Esophagus squamous epithelium (tissue), 5 donors: ENCODE measurements at regions not wholly inside any gene's neighbourhood (a gene's known extent, or its start where the extent isn't known, plus 50 kb on each side); places are given as distances from the start of the nearest gene placed in this dataset.

Experiments used
- DNase-seq: peaks from one replicate; lab custom pipeline; 2025; lab: John Stamatoyannopoulos, UW
- H3K27ac ChIP-seq, 4 donors: fragments of 200-600 bp; sonication (generic); one replicate each; pipeline ENCODE4 v1.5.1; 2016 to 2019; ENCODE audit warnings: mild to moderate bottlenecking in 1 of 4
- H3K27me3 ChIP-seq, 4 donors: fragments of 200-600 bp; sonication (generic); 1 replicate in 3 of 4; 2 replicates in 1 of 4; pipeline versions ENCODE4 v1.5.1 to v1.6.0; 2017 to 2021; ENCODE audit warnings: antibody characterized with exemption in 1 of 4
- H3K36me3 ChIP-seq, 3 donors: fragments of 200-600 bp; sonication (generic); one replicate each; pipeline ENCODE4 v1.5.1; 2016 to 2019
- H3K4me1 ChIP-seq, 3 donors: fragments of 200-600 bp; sonication (generic); one replicate each; pipeline ENCODE4 v1.5.1; 2017 to 2019
- H3K4me3 ChIP-seq, 4 donors: fragments of 200-600 bp; sonication (generic); 1 replicate in 3 of 4; 2 replicates in 1 of 4; pipeline ENCODE4 v1.5.1; 2016 to 2019; ENCODE audit warnings: mild to moderate bottlenecking in 2 of 4, moderate library complexity in 1 of 4
- H3K9me3 ChIP-seq, 3 donors: fragments of 200-600 bp; sonication (generic); one replicate each; pipeline ENCODE4 v1.5.1; 2016 to 2019
- CTCF ChIP-seq, 6 experiments: fragments of 450-650 bp in 4 of 6; fragments of 200-600 bp in 2 of 6; sonication (generic) in 2 of 6; IDR thresholded peaks; one replicate each; pipeline ENCODE4 v1.5.1; 2016 to 2019; ENCODE audit warnings: antibody characterized with exemption in 6 of 6, mild to moderate bottlenecking in 4 of 6, moderate library complexity in 4 of 6
- POLR2A ChIP-seq, 4 donors: fragments of 450-650 bp; IDR thresholded peaks; one replicate each; pipeline ENCODE4 v1.6.1; 2017; ENCODE audit warnings: antibody characterized with exemption in 4 of 4, mild to moderate bottlenecking in 4 of 4, moderate library complexity in 3 of 4
- WGBS, 2 donors: methylation state at CpG; one replicate each; pipeline ENCODE4 v1.1.5; 2018; 5-methylcytosine and 5-hydroxymethylcytosine counted together
- intact Hi-C: fragments of 100-400 bp; cut with DNase I; formaldehyde crosslinking; loops from one replicate; pipeline ENCODE4 v1.15.0; 2022
- donor health status: DM: yes; HTN: yes; CAD: no.

DNA sequence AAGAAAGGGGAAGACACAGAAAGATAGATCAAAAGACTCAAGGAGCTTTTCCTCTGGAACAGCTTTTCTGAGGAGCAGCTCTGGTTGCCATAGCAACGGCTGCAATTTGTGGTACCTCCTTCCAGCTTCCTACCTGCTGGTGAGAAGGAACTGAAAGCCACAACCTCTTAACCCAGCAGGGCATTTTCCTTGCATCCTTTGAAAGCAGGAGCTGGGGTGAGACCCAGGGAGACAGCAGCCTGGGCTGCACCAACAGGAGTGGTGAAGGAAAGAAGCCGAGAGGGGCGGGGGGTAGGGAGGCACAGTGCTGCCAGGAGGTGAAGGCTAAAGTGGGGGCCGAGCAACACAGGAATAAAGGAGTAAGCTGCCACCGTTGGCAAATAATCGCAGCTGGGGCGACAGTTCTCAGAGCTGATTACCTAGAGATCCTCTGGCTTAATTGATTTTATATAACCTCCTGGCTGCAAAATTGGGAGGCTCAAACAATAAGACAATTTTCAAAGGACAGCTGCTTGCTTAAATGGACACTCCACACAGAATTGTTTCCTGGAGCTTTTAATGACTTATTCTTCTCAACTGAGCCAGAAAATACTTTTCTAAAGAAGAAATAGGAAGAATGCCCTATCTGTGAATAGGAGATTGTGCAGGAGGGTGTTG is 129.4 kb downstream of the RPAP3 start:
- H3K27me3 ChIP-seq, result peaks cover 0 to 14% (median 0%) of the 10 kb centered on the region in 4 donors
- no peak overlapping the region for H3K4me3 ChIP-seq
- peak overlapping the region in 1 of 4 donors; percentile 1 for H3K27ac ChIP-seq
- intact Hi-C loops, result no loop called here
- DNase-seq, result no peak
- H3K9me3 ChIP-seq, result no peaks in the 10 kb centered on the region
- no peaks in the 10 kb centered on the region for H3K36me3 ChIP-seq
- 33 to 34% methylated on average over 7 of the region's 7 CpGs for WGBS, 2 donors
- peaks cover 0 to 7% (median 0%) of the 10 kb centered on the region in 3 donors for H3K4me1 ChIP-seq
- TF ChIP-seq POLR2A (IDR thresholded peaks at IDR 0.05) (no peak), CTCF (IDR thresholded peaks at IDR 0.05) (no peak)

DNA sequence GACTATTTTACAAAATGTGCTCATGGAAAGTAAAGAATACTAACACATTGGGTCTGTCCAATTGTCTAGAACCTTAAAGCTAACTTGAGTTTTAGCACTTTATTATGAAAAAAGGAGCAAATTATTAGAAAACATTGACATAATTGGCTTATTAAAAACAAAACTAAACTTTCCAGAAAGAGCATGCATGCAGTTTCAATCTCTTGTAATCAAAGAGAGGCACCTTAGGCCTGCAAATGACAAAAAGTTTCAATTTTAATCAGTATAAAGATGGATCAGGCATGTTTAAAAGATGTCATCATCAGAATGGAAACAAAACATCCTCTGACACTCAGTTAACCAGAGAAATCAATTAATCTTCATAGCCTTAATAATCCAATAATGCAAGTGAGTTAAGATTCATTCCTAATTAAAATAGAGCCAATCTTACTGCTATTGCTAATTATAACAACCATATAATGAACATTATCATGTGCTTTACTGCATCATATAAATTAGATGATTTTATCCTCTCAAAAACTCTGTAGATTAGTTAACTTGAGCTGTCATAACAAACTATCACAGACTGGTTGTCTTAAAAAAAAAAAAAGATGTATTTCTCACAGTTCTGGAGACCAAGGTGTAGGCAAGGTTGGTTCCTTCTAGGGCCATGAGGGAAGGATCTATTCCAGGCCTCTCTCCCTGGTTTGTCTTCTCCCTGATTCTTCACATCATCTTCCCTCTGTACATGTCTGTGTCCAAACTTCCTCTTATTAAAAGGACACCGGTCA is 131.4 kb downstream of the RPAP3 start:
- Histone ChIP-seq H3K9me3 (no peaks in the 10 kb centered on the region), H3K36me3 (no peaks in the 10 kb centered on the region), H3K4me3 (no peak overlapping the region), H3K4me1 (peaks cover 0 to 7% (median 0%) of the 10 kb centered on the region in 3 donors), H3K27ac (no peak overlapping the region), H3K27me3 (peaks cover 0 to 14% (median 0%) of the 10 kb centered on the region in 4 donors)
- 81 to 94% methylated on average over 1 of the region's 1 CpG for WGBS, 2 donors
- DNase-seq, result no peak
- intact Hi-C loops, result no loop called here
- TF ChIP-seq CTCF (IDR thresholded peaks at IDR 0.05), result no peak
- TF ChIP-seq POLR2A (IDR thresholded peaks at IDR 0.05), result no peak

DNA sequence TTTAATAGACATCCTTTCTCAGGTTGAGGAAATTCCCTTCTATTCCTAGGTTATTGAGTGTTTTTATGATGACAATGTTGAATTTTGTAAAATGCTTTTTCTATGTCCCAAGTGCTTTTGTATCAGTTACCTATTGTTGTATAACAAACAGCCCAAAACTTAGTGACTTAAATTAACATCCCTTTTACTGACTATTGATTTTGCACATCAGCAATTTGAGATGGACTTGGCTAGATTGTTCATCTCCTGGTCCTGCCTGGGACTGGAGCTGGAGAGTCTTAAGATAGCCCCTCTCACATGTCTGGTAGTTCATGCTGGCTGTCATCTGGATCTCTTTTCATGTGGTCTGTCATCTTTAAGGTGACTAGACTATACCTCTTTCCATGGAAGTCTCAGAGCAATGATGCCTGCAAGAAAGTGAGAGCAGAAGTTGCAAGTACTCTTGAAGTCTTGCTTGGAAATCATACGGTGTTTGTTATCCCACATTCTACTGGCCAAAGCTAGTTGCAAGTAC is 132.6 kb downstream of the RPAP3 start:
- Histone ChIP-seq H3K4me1 (peaks cover 0 to 7% (median 0%) of the 10 kb centered on the region in 3 donors), H3K9me3 (no peaks in the 10 kb centered on the region), H3K27me3 (peaks cover 0 to 14% (median 0%) of the 10 kb centered on the region in 4 donors), H3K4me3 (no peak overlapping the region), H3K36me3 (no peaks in the 10 kb centered on the region), H3K27ac (no peak overlapping the region)
- 88 to 90% methylated on average over 1 of the region's 1 CpG for WGBS, 2 donors
- no peak for DNase-seq
- intact Hi-C loops, result no loop called here
- TF ChIP-seq CTCF (IDR thresholded peaks at IDR 0.05) (no peak), POLR2A (IDR thresholded peaks at IDR 0.05) (no peak)

DNA sequence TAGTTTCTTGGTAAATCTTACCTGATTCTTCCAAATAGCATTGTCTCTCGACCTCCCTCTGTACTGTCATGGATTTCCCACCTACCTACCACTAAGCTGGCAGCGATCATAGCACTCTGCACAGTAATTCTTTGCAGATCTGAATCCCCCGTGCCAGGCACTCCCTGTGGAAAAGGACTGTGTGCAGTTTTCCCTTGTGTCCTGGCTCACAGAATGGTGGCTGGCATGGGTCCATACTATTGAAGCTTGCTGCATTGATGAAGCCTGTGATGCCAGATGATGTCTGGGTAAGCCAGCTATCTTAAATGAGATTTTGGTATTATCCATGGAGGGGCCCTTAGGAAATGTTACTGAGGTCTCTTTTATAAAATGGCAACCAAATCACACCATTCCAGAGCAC is 135.7 kb downstream of the RPAP3 start:
- TF ChIP-seq POLR2A (IDR thresholded peaks at IDR 0.05), result no peak
- TF ChIP-seq CTCF (IDR thresholded peaks at IDR 0.05), result no peak
- no peak overlapping the region for H3K4me3 ChIP-seq
- H3K36me3 ChIP-seq, result no peaks in the 10 kb centered on the region
- no peak overlapping the region for H3K27ac ChIP-seq
- H3K9me3 ChIP-seq, result no peaks in the 10 kb centered on the region
- intact Hi-C loops, result no loop called here
- WGBS, 2 donors, result 65 to 71% methylated on average over 3 of the region's 3 CpGs
- no peak for DNase-seq
- no peaks in the 10 kb centered on the region for H3K27me3 ChIP-seq
- H3K4me1 ChIP-seq, result no peaks in the 10 kb centered on the region

DNA sequence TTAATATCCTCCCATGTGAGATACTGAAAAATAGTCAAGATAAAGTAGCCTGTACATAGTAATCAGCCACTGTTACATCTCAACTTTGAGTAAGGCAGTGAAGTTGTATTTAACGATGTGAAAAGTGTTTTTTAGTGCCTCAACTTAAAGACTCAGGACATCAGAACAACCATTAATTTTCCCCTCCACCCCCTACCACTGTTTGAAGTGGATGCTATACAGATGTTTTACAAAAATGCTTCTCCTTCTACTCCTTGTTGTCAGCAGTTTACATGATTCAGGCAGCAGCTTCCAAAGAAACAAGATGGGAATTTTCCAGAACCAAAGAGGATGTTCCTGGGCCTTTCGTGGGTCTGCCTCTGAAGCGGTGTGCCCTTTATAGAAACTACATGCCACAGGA is 143.6 kb downstream of the RPAP3 start:
- H3K27me3 ChIP-seq, result no peaks in the 10 kb centered on the region
- H3K36me3 ChIP-seq, result no peaks in the 10 kb centered on the region
- H3K4me1 ChIP-seq, result peaks cover 0 to 21% (median 7%) of the 10 kb centered on the region in 3 donors
- no peak for DNase-seq
- H3K4me3 ChIP-seq, result no peak overlapping the region
- intact Hi-C loops, result no loop called here
- WGBS, 2 donors, result 69 to 86% methylated on average over 3 of the region's 3 CpGs
- no peak overlapping the region for H3K27ac ChIP-seq
- no peaks in the 10 kb centered on the region for H3K9me3 ChIP-seq
- TF ChIP-seq CTCF (IDR thresholded peaks at IDR 0.05) (no peak), POLR2A (IDR thresholded peaks at IDR 0.05) (no peak)
